ENCODE measurements at regions not wholly inside any gene's neighbourhood (a gene's known extent, or its start where the extent isn't known, plus 50 kb on each side); places are given as distances from the start of the nearest gene placed in this dataset.

DNA sequence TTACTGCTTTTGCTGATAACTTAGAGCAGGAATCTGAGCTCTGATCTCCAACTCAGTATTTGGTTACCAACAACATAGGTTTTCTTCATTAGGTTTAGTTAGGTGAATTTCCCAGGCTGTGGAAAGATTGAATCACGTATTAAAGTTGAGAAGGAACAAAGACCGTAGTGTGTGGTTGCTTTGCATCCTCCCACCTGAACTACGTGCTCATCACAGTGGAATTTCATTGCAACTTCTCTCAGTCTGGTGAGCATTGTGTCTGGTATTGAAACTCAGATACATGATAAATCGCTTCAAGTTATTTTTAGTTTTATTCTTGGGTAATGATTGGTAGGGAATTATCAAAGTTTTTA is 139.4 kb upstream of the AKR1E2 start:
- Mint-ChIP-seq H3K27me3 (ENCODE audit: insufficient read depth) (no peaks in the 10 kb centered on the region), H3K4me1 (ENCODE audit: low read depth) (peaks cover 81% of the 10 kb centered on the region), H3K36me3 (ENCODE audit: low read depth) (peaks cover 6% of the 10 kb centered on the region), H3K9me3 (peaks cover 4% of the 10 kb centered on the region), H3K4me3 (peak overlapping the region; percentile 44), H3K27ac (peak overlapping the region; percentile 78)
- peak; percentile 67 for DNase-seq
- TF ChIP-seq, protein P1, sequence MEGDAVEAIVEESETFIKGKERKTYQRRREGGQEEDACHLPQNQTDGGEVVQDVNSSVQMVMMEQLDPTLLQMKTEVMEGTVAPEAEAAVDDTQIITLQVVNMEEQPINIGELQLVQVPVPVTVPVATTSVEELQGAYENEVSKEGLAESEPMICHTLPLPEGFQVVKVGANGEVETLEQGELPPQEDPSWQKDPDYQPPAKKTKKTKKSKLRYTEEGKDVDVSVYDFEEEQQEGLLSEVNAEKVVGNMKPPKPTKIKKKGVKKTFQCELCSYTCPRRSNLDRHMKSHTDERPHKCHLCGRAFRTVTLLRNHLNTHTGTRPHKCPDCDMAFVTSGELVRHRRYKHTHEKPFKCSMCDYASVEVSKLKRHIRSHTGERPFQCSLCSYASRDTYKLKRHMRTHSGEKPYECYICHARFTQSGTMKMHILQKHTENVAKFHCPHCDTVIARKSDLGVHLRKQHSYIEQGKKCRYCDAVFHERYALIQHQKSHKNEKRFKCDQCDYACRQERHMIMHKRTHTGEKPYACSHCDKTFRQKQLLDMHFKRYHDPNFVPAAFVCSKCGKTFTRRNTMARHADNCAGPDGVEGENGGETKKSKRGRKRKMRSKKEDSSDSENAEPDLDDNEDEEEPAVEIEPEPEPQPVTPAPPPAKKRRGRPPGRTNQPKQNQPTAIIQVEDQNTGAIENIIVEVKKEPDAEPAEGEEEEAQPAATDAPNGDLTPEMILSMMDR (IDR thresholded peaks at IDR 0.05) = no peak

DNA sequence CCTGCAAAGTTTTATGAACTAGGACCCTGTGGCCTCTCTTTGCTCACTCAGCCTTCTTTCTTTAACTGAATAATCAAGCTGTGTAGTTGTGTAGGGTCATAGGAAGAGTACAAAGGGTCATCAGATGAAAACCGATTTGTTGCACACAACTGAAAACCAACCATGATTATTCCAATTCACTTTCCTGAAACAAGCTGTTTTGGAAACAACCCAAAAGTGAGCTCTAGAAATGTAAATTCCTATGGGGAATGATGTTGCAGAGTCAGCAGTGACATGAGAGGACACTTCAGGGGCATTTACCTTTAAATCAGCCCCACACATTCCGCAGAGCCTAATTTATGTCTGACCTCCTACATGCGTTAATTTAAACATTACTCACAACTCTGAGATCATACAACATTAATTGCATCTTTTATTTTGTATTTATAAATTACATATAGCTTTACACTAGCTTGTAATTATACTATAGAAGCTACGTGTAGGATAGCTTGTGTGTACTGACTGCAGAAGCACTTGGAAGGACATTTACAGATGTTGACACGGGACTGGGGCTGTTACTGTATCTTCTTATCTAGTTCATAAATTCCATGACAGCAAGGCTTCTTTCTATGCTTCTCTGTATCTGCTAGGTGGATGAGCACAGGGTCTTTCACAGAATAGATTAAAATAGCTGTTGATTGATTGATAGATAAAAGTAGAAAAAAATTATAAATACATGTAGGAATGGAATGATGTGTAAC is 139.9 kb upstream of the AKR1E2 start:
- Mint-ChIP-seq H3K27ac (peak overlapping the region; percentile 78), H3K36me3 (ENCODE audit: low read depth) (peaks cover 6% of the 10 kb centered on the region), H3K9me3 (peaks cover 4% of the 10 kb centered on the region), H3K4me3 (peak overlapping the region; percentile 44; the same call in 1 of the 2 replicates), H3K4me1 (ENCODE audit: low read depth) (peaks cover 75% of the 10 kb centered on the region), H3K27me3 (ENCODE audit: insufficient read depth) (no peaks in the 10 kb centered on the region)
- TF ChIP-seq, protein P1 (IDR thresholded peaks at IDR 0.05) = no peak
- DNase-seq = no peak

DNA sequence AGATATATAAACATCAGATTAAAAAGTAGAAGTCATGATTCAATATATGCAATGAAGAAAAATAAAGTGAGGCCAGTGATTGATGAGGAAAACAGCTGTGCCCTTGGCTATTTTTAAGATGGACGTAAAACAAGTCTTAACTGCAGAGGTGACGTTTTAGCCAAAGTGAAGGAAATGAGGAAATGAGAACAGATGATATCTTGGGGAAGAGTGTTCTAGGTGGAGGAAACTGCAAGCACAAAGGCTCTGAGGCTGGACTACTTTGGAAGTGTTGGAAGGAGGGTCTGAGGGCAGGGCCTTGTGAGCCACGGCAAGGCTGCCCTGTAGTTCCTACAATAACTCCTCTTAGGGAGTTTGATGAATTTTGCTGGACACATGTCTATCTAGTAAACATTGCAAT is 140.5 kb upstream of the AKR1E2 start:
- Mint-ChIP-seq H3K27ac (peak overlapping the region; percentile 38; the same call in 1 of the 2 replicates), H3K4me3 (no peak overlapping the region; the same call in 1 of the 2 replicates), H3K4me1 (ENCODE audit: low read depth) (peaks cover 73% of the 10 kb centered on the region), H3K27me3 (ENCODE audit: insufficient read depth) (no peaks in the 10 kb centered on the region), H3K9me3 (peaks cover 4% of the 10 kb centered on the region), H3K36me3 (ENCODE audit: low read depth) (peaks cover 6% of the 10 kb centered on the region)
- no peak for DNase-seq
- TF ChIP-seq, protein P1 (IDR thresholded peaks at IDR 0.05) = no peak

DNA sequence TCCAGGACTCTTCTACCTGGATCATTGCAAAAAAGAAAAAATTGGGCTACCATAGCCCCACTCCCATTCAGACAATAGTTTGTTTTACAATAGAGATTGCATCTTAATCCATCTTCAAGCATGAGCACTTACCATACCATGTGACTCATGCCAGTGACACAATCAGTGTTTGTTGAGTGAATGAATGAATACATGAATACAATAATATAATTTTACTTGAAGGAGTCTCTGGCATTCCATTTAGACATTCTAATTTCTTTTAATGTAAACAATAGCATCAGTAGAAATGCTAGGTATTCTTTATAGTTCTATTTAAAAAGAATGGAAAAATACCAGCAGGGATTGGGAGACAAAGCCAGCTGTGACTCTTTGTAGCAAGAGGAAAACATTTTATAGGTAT is 141.6 kb upstream of the AKR1E2 start:
- H3K27me3 Mint-ChIP-seq (ENCODE audit: insufficient read depth) = no peaks in the 10 kb centered on the region
- TF ChIP-seq, protein P1 (IDR thresholded peaks at IDR 0.05) = no peak
- peaks cover 71% of the 10 kb centered on the region for H3K4me1 Mint-ChIP-seq (ENCODE audit: low read depth)
- H3K27ac Mint-ChIP-seq = peak overlapping the region; percentile 56
- H3K4me3 Mint-ChIP-seq = no peak overlapping the region
- peaks cover 3% of the 10 kb centered on the region for H3K9me3 Mint-ChIP-seq
- DNase-seq = peak; percentile 56
- peaks cover 3% of the 10 kb centered on the region for H3K36me3 Mint-ChIP-seq (ENCODE audit: low read depth)

DNA sequence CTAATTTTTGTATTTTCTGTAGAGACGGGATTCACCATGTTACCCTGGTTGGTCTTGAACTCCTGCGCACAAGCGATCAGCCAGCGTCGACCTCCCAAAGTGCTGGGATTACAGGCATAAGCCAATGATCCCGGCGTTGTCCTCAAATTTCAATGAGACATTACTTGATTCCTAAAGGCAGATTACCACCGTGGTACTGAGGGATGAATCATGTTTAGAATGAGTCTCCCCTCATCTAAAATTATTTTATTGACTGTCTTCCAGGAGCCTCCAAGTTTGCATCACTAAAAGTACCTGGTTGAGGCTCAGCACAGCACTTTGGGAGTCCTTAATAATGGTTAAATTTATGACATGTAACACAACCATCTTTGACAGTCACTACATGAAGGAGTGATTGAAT is 142.2 kb upstream of the AKR1E2 start:
- Mint-ChIP-seq H3K27ac (peak overlapping the region; percentile 53), H3K4me1 (ENCODE audit: low read depth) (peaks cover 70% of the 10 kb centered on the region), H3K9me3 (no peaks in the 10 kb centered on the region), H3K4me3 (no peak overlapping the region), H3K36me3 (ENCODE audit: low read depth) (no peaks in the 10 kb centered on the region), H3K27me3 (ENCODE audit: insufficient read depth) (no peaks in the 10 kb centered on the region)
- TF ChIP-seq, protein P1 (IDR thresholded peaks at IDR 0.05) = 0 out of 2 replicates have a peak, but pooled peaks have one; percentile 20
- no peak for DNase-seq

Data from HFFc6 (cell line).